ENCODE measurements at regions not wholly inside any gene's neighbourhood (a gene's known extent, or its start where the extent isn't known, plus 50 kb on each side); places are given as distances from the start of the nearest gene placed in this dataset.

GRCh38 chr11:111439901-111440300 lies 60.8 kb upstream of the POU2AF1 start:
- ChIA-PET POLR2A (no interaction called here), CTCF (interaction anchor here (4.5 to 5.9 kb wide), 3 partner anchors 12 to 157 kb away, joined by 18 to 54 read pairs (median 34); no protein-coding TSS in a partner anchor)
- TF ChIP-seq, protein P1, sequence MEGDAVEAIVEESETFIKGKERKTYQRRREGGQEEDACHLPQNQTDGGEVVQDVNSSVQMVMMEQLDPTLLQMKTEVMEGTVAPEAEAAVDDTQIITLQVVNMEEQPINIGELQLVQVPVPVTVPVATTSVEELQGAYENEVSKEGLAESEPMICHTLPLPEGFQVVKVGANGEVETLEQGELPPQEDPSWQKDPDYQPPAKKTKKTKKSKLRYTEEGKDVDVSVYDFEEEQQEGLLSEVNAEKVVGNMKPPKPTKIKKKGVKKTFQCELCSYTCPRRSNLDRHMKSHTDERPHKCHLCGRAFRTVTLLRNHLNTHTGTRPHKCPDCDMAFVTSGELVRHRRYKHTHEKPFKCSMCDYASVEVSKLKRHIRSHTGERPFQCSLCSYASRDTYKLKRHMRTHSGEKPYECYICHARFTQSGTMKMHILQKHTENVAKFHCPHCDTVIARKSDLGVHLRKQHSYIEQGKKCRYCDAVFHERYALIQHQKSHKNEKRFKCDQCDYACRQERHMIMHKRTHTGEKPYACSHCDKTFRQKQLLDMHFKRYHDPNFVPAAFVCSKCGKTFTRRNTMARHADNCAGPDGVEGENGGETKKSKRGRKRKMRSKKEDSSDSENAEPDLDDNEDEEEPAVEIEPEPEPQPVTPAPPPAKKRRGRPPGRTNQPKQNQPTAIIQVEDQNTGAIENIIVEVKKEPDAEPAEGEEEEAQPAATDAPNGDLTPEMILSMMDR (IDR thresholded peaks at IDR 0.05; ENCODE audit: insufficient read depth, low read depth, low read length): no peak
- Histone ChIP-seq H3K36me3 (ENCODE audit: control insufficient read depth, insufficient read depth, low read length) (no peaks in the 10 kb centered on the region), H3K27me3 (ENCODE audit: control insufficient read depth, insufficient read depth, low read length) (no peaks in the 10 kb centered on the region), H3K4me3 (ENCODE audit: low read depth, low read length) (no peak overlapping the region)
- DNase-seq (ENCODE audit: low read depth): no peak

DNA sequence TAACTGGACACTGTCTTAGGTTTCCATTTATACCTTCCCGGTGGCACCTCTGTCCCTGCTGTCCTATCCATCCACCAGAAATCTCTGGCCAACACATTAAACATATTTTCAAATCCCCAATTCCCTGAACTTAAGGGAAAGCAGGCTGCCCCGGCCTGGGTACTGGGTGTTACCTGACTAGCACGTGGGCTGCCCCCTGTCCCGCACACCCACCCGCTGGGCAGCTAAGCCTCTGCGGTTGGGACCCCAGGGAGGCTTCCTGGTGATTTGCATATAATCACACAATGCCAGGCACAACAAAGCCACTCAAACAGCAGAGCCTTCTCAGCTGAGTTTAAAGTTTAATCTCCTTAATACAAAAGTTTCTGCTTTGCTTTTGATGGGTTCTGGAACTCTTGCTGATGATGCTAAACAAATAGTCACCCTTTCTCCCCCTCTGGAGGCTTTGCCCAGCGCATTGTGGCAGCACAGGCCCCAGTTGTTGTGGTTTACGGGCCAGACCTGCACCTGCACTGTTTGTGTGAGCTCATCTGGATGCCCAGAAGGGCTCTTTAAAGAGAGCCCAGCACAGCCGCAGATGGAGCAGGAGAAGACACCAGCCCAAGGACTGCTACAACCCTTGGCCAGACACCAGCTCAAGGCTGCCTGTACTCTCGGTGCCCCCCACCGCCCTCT lies 59.9 kb upstream of the POU2AF1 start:
- ChIA-PET POLR2A (no interaction called here), CTCF (interaction anchor here (0.6 to 5.9 kb wide), 4 partner anchors 11 to 299 kb away, joined by 3 to 54 read pairs (median 26); no protein-coding TSS in a partner anchor)
- Histone ChIP-seq H3K36me3 (ENCODE audit: control insufficient read depth, insufficient read depth, low read length) (no peaks in the 10 kb centered on the region), H3K27me3 (ENCODE audit: control insufficient read depth, insufficient read depth, low read length) (no peaks in the 10 kb centered on the region), H3K4me3 (ENCODE audit: low read depth, low read length) (no peak overlapping the region)
- TF ChIP-seq, protein P1 (IDR thresholded peaks at IDR 0.05; ENCODE audit: insufficient read depth, low read depth, low read length): no peak
- DNase-seq (ENCODE audit: low read depth): no peak

DNA sequence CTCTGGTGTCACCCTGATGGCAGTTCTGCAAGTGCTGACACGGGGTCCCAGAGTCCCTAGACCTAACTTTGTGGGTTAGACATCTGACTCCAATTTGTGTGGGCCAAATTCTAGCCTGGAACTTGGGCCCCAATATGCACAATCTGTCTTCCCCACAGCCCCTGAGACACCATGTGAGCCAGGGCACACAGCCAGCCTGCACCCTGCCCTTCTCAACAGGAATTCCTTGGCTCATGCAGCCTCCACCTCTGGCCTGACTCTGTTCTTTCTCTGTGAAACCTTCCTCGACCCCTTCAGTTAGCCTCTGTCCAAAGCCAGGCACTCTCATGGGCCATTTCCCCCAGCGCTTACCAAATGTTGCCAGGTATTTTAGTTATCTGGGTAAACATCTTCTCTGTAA lies 59.1 kb upstream of the POU2AF1 start:
- ChIA-PET CTCF (interaction anchor here (0.7 to 5.9 kb wide), 4 partner anchors 10 to 155 kb away, joined by 3 to 54 read pairs (median 26); no protein-coding TSS in a partner anchor), POLR2A (no interaction called here)
- H3K27me3 ChIP-seq (ENCODE audit: control insufficient read depth, insufficient read depth, low read length): no peaks in the 10 kb centered on the region
- H3K36me3 ChIP-seq (ENCODE audit: control insufficient read depth, insufficient read depth, low read length): no peaks in the 10 kb centered on the region
- H3K4me3 ChIP-seq (ENCODE audit: low read depth, low read length): no peak overlapping the region
- TF ChIP-seq, protein P1 (IDR thresholded peaks at IDR 0.05; ENCODE audit: insufficient read depth, low read depth, low read length): no peak
- DNase-seq (ENCODE audit: low read depth): no peak

DNA sequence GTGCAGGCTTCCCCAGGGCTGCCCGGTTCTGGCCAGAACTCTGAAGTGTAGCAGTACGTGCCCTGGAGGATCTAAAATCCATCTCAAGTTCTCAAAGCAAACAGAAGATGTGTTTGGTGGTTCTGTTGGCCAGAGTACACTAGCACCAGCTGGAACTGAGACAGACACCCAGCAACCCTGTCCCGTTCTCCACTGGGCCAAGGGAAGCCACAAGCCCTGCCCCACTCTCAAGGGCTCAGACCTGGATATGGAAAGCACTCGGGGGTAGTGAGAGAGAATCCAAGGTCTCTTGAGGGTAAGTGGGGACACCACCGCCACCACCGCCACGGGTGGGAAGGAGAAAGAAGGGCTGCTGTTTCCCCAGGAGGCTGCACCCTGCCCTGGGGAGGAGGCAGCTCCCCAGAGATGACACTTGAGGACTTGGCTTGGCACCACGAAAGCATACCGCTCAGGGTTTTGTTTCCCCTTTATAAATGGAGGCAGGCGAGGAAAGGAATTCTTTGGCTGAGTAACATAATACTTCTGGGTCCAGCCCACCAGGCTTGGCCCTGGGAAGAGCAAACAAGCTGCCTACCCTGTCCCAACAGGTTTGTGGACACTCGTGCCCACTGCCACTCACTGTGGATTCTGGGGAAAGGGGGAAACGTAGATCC lies 56.1 kb upstream of the POU2AF1 start:
- Histone ChIP-seq H3K36me3 (ENCODE audit: control insufficient read depth, insufficient read depth, low read length) (no peaks in the 10 kb centered on the region), H3K27me3 (ENCODE audit: control insufficient read depth, insufficient read depth, low read length) (no peaks in the 10 kb centered on the region), H3K4me3 (ENCODE audit: low read depth, low read length) (no peak overlapping the region)
- TF ChIP-seq, protein P1 (IDR thresholded peaks at IDR 0.05; ENCODE audit: insufficient read depth, low read depth, low read length): no peak
- POLR2A ChIA-PET: no interaction called here
- CTCF ChIA-PET: interaction anchor here (0.7 to 1.0 kb wide), 2 partner anchors 11 to 659 kb away, joined by 3 to 6 read pairs; no protein-coding TSS in a partner anchor
- DNase-seq (ENCODE audit: low read depth): no peak

DNA sequence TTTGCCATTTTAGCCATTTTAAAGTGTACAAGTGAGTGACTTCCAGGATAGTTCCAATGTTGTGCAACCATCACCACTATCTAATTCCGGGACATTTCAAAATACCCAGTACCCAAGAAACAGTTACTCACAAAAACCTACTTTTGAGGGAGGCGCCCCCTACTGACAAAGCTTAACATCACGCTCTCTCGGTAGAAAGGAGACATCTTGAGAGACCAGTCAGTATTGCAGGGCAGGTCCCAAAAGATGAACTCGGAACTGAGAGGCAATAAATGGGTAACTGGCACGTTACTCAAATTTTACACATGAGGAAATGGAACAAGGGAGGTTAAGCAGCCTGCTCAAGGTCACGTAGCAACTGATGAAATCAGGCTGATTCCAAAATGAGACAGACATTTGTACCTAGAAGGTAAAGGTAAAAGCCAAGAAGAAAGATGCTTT lies 50.0 kb upstream of the POU2AF1 start:
- Histone ChIP-seq H3K36me3 (ENCODE audit: control insufficient read depth, insufficient read depth, low read length) (no peaks in the 10 kb centered on the region), H3K4me3 (ENCODE audit: low read depth, low read length) (no peak overlapping the region), H3K27me3 (ENCODE audit: control insufficient read depth, insufficient read depth, low read length) (peaks cover 3% of the 10 kb centered on the region)
- CTCF ChIA-PET: interaction anchor here (0.6 to 16.8 kb wide), 15 partner anchors 8 to 495 kb away, joined by 3 to 231 read pairs (median 5); partner anchors contain the start of gene POU2AF3
- no peak for DNase-seq (ENCODE audit: low read depth)
- POLR2A ChIA-PET: no interaction called here
- TF ChIP-seq, protein P1 (IDR thresholded peaks at IDR 0.05; ENCODE audit: insufficient read depth, low read depth, low read length): peak; percentile 72
